Fibroblast of skin of back (primary cell): ENCODE measurements at regions not wholly inside any gene's neighbourhood (a gene's known extent, or its start where the extent isn't known, plus 50 kb on each side); places are given as distances from the start of the nearest gene placed in this dataset.
"Not testable (repeated sequence)": the region's sequence is repeated elsewhere in the genome, so short reads cannot be mapped to it uniquely, and the experiment has no call there.

Experiments
- DNase-seq: peaks from one replicate; pipeline ENCODE4 v3.0.0-alpha.2; 2013

GRCh38 chr2:41326851-41327250 lies 721.0 kb upstream of the PKDCC start:
- DNase-seq: no peak

GRCh38 chr2:41329040-41329439 lies 718.8 kb upstream of the PKDCC start:
- no peak for DNase-seq

- no peak for DNase-seq
Measured at GRCh38 chr2:41334159-41334558, 713.7 kb upstream of the PKDCC start.

GRCh38 chr2:41335573-41335972 lies 712.2 kb upstream of the PKDCC start:
- DNase-seq: not testable (repeated sequence)

- no peak for DNase-seq
Measured at GRCh38 chr2:41337956-41338355, 709.9 kb upstream of the PKDCC start.

GRCh38 chr2:41344529-41344928 lies 703.3 kb upstream of the PKDCC start:
- no peak for DNase-seq

GRCh38 chr2:41353060-41353459 lies 694.8 kb upstream of the PKDCC start:
- no peak for DNase-seq

- no peak for DNase-seq
Measured at GRCh38 chr2:41355794-41356193, 692.0 kb upstream of the PKDCC start.

- no peak for DNase-seq
Measured at GRCh38 chr2:41364842-41365241, 683.0 kb upstream of the PKDCC start.

- DNase-seq: no peak
Measured at GRCh38 chr2:41375901-41376300, 671.9 kb upstream of the PKDCC start.

GRCh38 chr2:41377837-41378236 lies 670.0 kb upstream of the PKDCC start:
- no peak for DNase-seq

GRCh38 chr2:41378420-41378819 lies 669.4 kb upstream of the PKDCC start:
- DNase-seq: no peak

GRCh38 chr2:41379496-41380221 lies 668.2 kb upstream of the PKDCC start:
- DNase-seq: no peak

- DNase-seq: no peak
Measured at GRCh38 chr2:41381701-41382100, 666.1 kb upstream of the PKDCC start.

- DNase-seq: no peak
Measured at GRCh38 chr2:41387519-41387918, 660.3 kb upstream of the PKDCC start.

GRCh38 chr2:41393621-41394020 lies 654.2 kb upstream of the PKDCC start:
- no peak for DNase-seq

- DNase-seq: no peak
Measured at GRCh38 chr2:41394541-41394940, 653.3 kb upstream of the PKDCC start.

GRCh38 chr2:41395692-41396091 lies 652.1 kb upstream of the PKDCC start:
- DNase-seq: no peak

- DNase-seq: peak; percentile 6
Measured at GRCh38 chr2:41399437-41400087, 648.3 kb upstream of the PKDCC start.

- DNase-seq: peak; percentile 17
Measured at GRCh38 chr2:41400088-41400665, 647.6 kb upstream of the PKDCC start.

- no peak for DNase-seq
Measured at GRCh38 chr2:41405441-41405840, 642.4 kb upstream of the PKDCC start.

GRCh38 chr2:41409328-41409727 lies 638.5 kb upstream of the PKDCC start:
- DNase-seq: no peak

GRCh38 chr2:41410011-41410410 lies 637.8 kb upstream of the PKDCC start:
- DNase-seq: no peak
